ENCODE measurements at regions not wholly inside any gene's neighbourhood (a gene's known extent, or its start where the extent isn't known, plus 50 kb on each side); places are given as distances from the start of the nearest gene placed in this dataset.
"Not testable (repeated sequence)": the region's sequence is repeated elsewhere in the genome, so short reads cannot be mapped to it uniquely, and the experiment has no call there.

GRCh38 chr4:155439760-155440159 is 63.0 kb upstream of the MAP9 start:
- not testable (repeated sequence) for DNase-seq

- DNase-seq: no peak
These were observed 58.1 kb upstream of the MAP9 start for GRCh38 chr4:155434904-155435303.

- no peak for DNase-seq
These were observed 57.6 kb upstream of the MAP9 start for GRCh38 chr4:155434366-155434765.

- DNase-seq: no peak
These were observed 57.0 kb upstream of the MAP9 start for GRCh38 chr4:155433636-155434360.

- DNase-seq: no peak
These were observed 54.4 kb upstream of the MAP9 start for GRCh38 chr4:155430895-155431795.

- no peak for DNase-seq
These were observed 51.4 kb upstream of the MAP9 start for GRCh38 chr4:155428128-155428527.

- no peak for DNase-seq
These were observed 50.2 kb upstream of the MAP9 start for GRCh38 chr4:155426953-155427352.

Measured in activated CD4-positive, alpha-beta T cell treated with anti-CD3 and anti-CD28 coated beads, Interleukin-2, amount 50 U/mL, for 1 hour (primary cell).